Activated B cell treated with CpG ODN at 0.5 μM for 24 hours (primary cell): ENCODE measurements at regions not wholly inside any gene's neighbourhood (a gene's known extent, or its start where the extent isn't known, plus 50 kb on each side); places are given as distances from the start of the nearest gene placed in this dataset.

Source experiments
- ATAC-seq: fragments of 200-7000 bp; cut with Tn5 transposase; one replicate; pipeline ENCODE4 v1.10.0; 2021; ENCODE audit warnings: low read depth, mild to moderate bottlenecking, moderate library complexity
- CTCF ChIA-PET: fragments of 350-600 bp; sonication (Branson Sonifier 250); formaldehyde crosslinking; loops from one replicate; lab custom pipeline; 2021; ENCODE audit warnings: antibody characterized with exemption; lab: Charles Lee
- POLR2A ChIA-PET: fragments of 350-600 bp; sonication (Branson Sonifier 250); formaldehyde crosslinking; loops from one replicate; lab custom pipeline; 2021; ENCODE audit warnings: antibody characterized with exemption; lab: Charles Lee
- DNase-seq: peaks from one replicate; pipeline ENCODE4 v3.0.0; 2022
- H3K27ac Mint-ChIP-seq: one replicate; pipeline ENCODE4 v1.8.0; 2020; ENCODE audit warnings: mixed read lengths
- H3K27me3 Mint-ChIP-seq: one replicate; pipeline ENCODE4 v1.8.0; 2021; ENCODE audit warnings: mixed read lengths
- H3K36me3 Mint-ChIP-seq: one replicate; pipeline ENCODE4 v1.8.0; 2021; ENCODE audit warnings: low read depth, mixed read lengths
- H3K4me1 Mint-ChIP-seq: one replicate; pipeline ENCODE4 v1.8.0; 2021; ENCODE audit warnings: mixed read lengths
- H3K4me3 Mint-ChIP-seq: one replicate; pipeline ENCODE4 v1.8.0; 2020; ENCODE audit warnings: mild to moderate bottlenecking, mixed read lengths
- H3K9me3 Mint-ChIP-seq: one replicate; pipeline ENCODE4 v1.8.0; 2020; ENCODE audit warnings: mixed read lengths
- intact Hi-C: fragments of 100-400 bp; cut with micrococcal nuclease; formaldehyde crosslinking; loops from one replicate; pipeline ENCODE4 v1.15.1; 2024
- TF ChIP-seq, protein P1 (sequence below): fragments of 200-600 bp; IDR thresholded peaks from one replicate; pipeline ENCODE4 v1.8.0; 2022; ENCODE audit warnings: antibody characterized with exemption, mild to moderate bottlenecking

DNA sequence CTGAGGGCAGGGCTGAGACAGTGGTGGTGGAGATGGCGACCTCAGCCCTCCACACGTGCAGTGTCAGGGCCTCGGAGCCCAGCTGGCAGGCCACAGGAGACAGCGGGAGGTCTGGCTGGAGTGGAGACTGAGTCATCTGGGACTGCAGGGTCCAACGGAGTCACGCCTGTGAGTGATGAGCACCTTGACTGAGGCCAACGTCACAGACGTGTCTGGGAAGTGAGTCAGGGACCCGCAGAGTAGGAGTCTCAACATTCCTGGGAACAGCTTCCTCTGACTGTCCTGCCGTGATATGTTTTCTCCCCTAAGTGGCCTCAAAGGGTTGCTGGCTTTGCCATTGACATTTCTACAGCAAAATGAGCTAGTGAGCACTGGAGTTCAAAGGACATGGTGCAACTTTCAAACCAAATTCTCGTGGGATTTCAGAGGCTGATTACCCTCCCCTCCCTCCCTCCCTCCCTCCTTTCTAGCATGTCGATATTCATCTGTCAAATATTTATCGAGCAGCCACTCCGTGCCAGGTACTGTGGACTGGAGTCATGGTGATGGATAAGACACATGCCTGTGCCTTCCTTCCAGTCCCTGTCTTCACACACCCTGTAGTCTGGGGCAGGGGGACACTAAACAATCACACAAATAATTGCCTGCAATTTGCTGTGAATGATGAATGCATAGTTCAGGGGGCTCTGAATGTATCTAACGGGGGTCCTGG is 53.3 kb upstream of the AMOTL2 start:
- POLR2A ChIA-PET: no interaction called here
- Mint-ChIP-seq H3K27me3 (peaks cover 18% of the 10 kb centered on the region), H3K9me3 (no peaks in the 10 kb centered on the region), H3K4me3 (no peak overlapping the region), H3K36me3 (no peaks in the 10 kb centered on the region), H3K27ac (no peak overlapping the region), H3K4me1 (no peaks in the 10 kb centered on the region)
- TF ChIP-seq, protein P1, sequence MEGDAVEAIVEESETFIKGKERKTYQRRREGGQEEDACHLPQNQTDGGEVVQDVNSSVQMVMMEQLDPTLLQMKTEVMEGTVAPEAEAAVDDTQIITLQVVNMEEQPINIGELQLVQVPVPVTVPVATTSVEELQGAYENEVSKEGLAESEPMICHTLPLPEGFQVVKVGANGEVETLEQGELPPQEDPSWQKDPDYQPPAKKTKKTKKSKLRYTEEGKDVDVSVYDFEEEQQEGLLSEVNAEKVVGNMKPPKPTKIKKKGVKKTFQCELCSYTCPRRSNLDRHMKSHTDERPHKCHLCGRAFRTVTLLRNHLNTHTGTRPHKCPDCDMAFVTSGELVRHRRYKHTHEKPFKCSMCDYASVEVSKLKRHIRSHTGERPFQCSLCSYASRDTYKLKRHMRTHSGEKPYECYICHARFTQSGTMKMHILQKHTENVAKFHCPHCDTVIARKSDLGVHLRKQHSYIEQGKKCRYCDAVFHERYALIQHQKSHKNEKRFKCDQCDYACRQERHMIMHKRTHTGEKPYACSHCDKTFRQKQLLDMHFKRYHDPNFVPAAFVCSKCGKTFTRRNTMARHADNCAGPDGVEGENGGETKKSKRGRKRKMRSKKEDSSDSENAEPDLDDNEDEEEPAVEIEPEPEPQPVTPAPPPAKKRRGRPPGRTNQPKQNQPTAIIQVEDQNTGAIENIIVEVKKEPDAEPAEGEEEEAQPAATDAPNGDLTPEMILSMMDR: no peak
- CTCF ChIA-PET: no interaction called here
- ATAC-seq: no peak
- intact Hi-C loops: no loop called here
- DNase-seq: no peak

GRCh38 chr3:134426660-134427181 is 52.5 kb upstream of the AMOTL2 start:
- intact Hi-C loops: no loop called here
- CTCF ChIA-PET: no interaction called here

DNA sequence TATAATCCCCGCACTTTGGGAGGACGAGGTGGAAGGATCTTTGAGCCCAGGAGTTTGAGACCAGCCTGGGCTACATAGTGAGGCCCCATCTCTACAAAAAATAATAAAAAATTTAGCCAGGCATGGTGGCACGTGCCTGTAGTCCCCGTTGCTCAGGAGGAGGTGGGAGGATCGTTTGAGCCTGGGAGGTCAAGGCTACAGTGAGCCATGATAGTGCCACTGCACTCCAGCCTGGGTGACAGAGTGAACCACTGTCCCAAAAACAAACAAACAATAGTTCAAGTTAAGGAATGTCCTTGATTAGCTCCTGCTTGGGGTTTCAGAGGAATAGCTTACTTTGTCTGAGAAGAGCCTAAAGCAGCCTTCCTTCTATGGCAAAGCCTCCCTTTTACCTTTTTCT is 51.7 kb upstream of the AMOTL2 start:
- Mint-ChIP-seq H3K4me1 (no peaks in the 10 kb centered on the region), H3K4me3 (no peak overlapping the region), H3K36me3 (no peaks in the 10 kb centered on the region), H3K27ac (no peak overlapping the region), H3K27me3 (peaks cover 20% of the 10 kb centered on the region), H3K9me3 (no peaks in the 10 kb centered on the region)
- no peak for DNase-seq
- ChIA-PET CTCF (no interaction called here), POLR2A (interaction anchor here (0.6 kb wide), 1 partner anchor 299 kb away, joined by 4 read pairs; no protein-coding TSS in a partner anchor)
- TF ChIP-seq, protein P1: no peak
- intact Hi-C loops: no loop called here
- no peak for ATAC-seq

More at GRCh38 chr3:134426660-134427181, 52.5 kb upstream of the AMOTL2 start:
- Mint-ChIP-seq H3K4me3 (no peak overlapping the region), H3K27me3 (peaks cover 20% of the 10 kb centered on the region), H3K4me1 (no peaks in the 10 kb centered on the region), H3K9me3 (no peaks in the 10 kb centered on the region), H3K27ac (no peak overlapping the region), H3K36me3 (no peaks in the 10 kb centered on the region)
- POLR2A ChIA-PET: no interaction called here
- no peak for DNase-seq
- TF ChIP-seq, protein P1: no peak
- ATAC-seq: no peak
